Endothelial cell of umbilical vein (primary cell): ENCODE measurements at regions not wholly inside any gene's neighbourhood (a gene's known extent, or its start where the extent isn't known, plus 50 kb on each side); places are given as distances from the start of the nearest gene placed in this dataset.

Experiments used
- BruUV-seq: library from RNA; stranded (reverse); fragments of 400-500 nt; replicated peaks from 2 replicates; lab custom pipeline; 2021; lab: Mats Ljungman, UMichigan
- CTCF ChIA-PET: fragments of 300-600, 350-600 bp; sonication (Branson Sonifier 250); formaldehyde crosslinking; loops from one replicate; lab custom pipeline; 2021; ENCODE audit warnings: antibody characterized with exemption, inconsistent platforms; lab: Charles Lee
- POLR2A ChIA-PET: fragments of 300-600, 350-600 bp; sonication (Branson Sonifier 250); formaldehyde crosslinking; loops from one replicate; lab custom pipeline; 2021; ENCODE audit warnings: antibody characterized with exemption, inconsistent platforms; lab: Charles Lee
- DNase-seq: peaks from one replicate; pipeline ENCODE4 v3.0.0-alpha.2; 2011; ENCODE audit warnings: low read depth, low spot score
- FAIRE-seq: peaks from 2 replicates; lab custom pipeline; 2011; peaks lifted over from hg19 to GRCh38; lab: Jason Lieb, UNC
- H2AFZ ChIP-seq: 2 replicates; pipeline ENCODE4 v1.6.0; 2012; ENCODE audit warnings: low read depth, low read length, control low read depth, inconsistent platforms
- H3K27ac ChIP-seq: 2 replicates; pipeline ENCODE4 v1.5.1; 2011; ENCODE audit warnings: low read depth, mild to moderate bottlenecking, control low read depth, low read length, moderate library complexity; ENCODE audit not compliant: insufficient read depth
- H3K27me3 ChIP-seq, 2 experiments: 2 replicates each; pipeline versions ENCODE4 v1.6.0 to v1.6.1; 2011; ENCODE audit warnings: low read length in 2 of 2, mixed read lengths in 1 of 2; ENCODE audit not compliant: control insufficient read depth in 2 of 2, insufficient read depth in 2 of 2
- H3K36me3 ChIP-seq, 2 experiments: 2 replicates in 1 of 2; 3 replicates in 1 of 2; pipeline ENCODE4 v1.5.1; 2011; ENCODE audit warnings: low read length in 2 of 2, mild to moderate bottlenecking in 1 of 2, moderate library complexity in 1 of 2; ENCODE audit not compliant: control insufficient read depth in 2 of 2, insufficient read depth in 2 of 2; ENCODE audit errors: extremely low read depth in 1 of 2
- H3K4me1 ChIP-seq: 3 replicates; pipeline ENCODE4 v1.5.1; 2011; ENCODE audit warnings: mild to moderate bottlenecking, low read length; ENCODE audit not compliant: control insufficient read depth, insufficient read depth; ENCODE audit errors: extremely low read depth
- H3K4me2 ChIP-seq: 2 replicates; pipeline ENCODE4 v1.6.1; 2011; ENCODE audit warnings: low read length, control low read depth, mixed read lengths; ENCODE audit not compliant: insufficient read depth
- H3K4me3 ChIP-seq, 3 experiments: fragments of 200-600 bp in 1 of 3; sonication (generic), shearing (Covaris generic) in 1 of 3; replicated peaks in 1 of 3; 2 replicates each; pipeline ENCODE4 v1.5.1; 2011 to 2016; ENCODE audit warnings: control low read depth in 3 of 3, low read length in 3 of 3, mild to moderate bottlenecking in 2 of 3, inconsistent platforms in 1 of 3, low read depth in 1 of 3, moderate library complexity in 1 of 3; ENCODE audit not compliant: insufficient read depth in 1 of 3
- H3K79me2 ChIP-seq: 2 replicates; pipeline ENCODE4 v1.6.0; 2012; ENCODE audit warnings: low read length, inconsistent platforms; ENCODE audit not compliant: control insufficient read depth, insufficient read depth
- H3K9ac ChIP-seq: replicated peaks from 2 replicates; pipeline ENCODE3; 2011; ENCODE audit warnings: low read length, control low read depth; ENCODE audit not compliant: insufficient read depth; ENCODE audit errors: extremely low read depth
- H3K9me1 ChIP-seq: replicated peaks from 3 replicates; pipeline ENCODE4 v1.6.0; 2011; ENCODE audit warnings: mild to moderate bottlenecking, low read length; ENCODE audit not compliant: control insufficient read depth, insufficient read depth; ENCODE audit errors: extremely low read depth
- H3K9me3 ChIP-seq: replicated peaks from 2 replicates; pipeline ENCODE4 v1.5.1; 2012; ENCODE audit warnings: low read length, inconsistent platforms; ENCODE audit not compliant: control insufficient read depth, insufficient read depth
- H4K20me1 ChIP-seq: replicated peaks from 2 replicates; pipeline ENCODE3; 2011; ENCODE audit warnings: mild to moderate bottlenecking, low read length; ENCODE audit not compliant: control insufficient read depth, insufficient read depth; ENCODE audit errors: extremely low read depth
- EZH2 ChIP-seq: IDR thresholded peaks from 2 replicates; pipeline ENCODE4 v1.6.1; 2012; ENCODE audit warnings: borderline replicate concordance, low read depth, mild to moderate bottlenecking, moderate library complexity, low read length, inconsistent platforms; ENCODE audit not compliant: severe bottlenecking
- FOS ChIP-seq: IDR thresholded peaks from 2 replicates; pipeline ENCODE4 v1.6.1; 2011; ENCODE audit warnings: mild to moderate bottlenecking, low read length, moderate library complexity, borderline replicate concordance; ENCODE audit not compliant: insufficient read depth
- GATA2 ChIP-seq: IDR thresholded peaks from 2 replicates; pipeline ENCODE4 v1.7.0; 2011; ENCODE audit warnings: low read depth, mild to moderate bottlenecking, moderate library complexity, mixed read lengths, low read length; ENCODE audit not compliant: insufficient read length, insufficient read depth
- JUN ChIP-seq: IDR thresholded peaks from 2 replicates; pipeline ENCODE4 v1.6.1; 2011; ENCODE audit warnings: borderline replicate concordance, low read depth; ENCODE audit not compliant: insufficient read length, insufficient read depth
- MYC ChIP-seq: IDR thresholded peaks from one replicate; pipeline ENCODE4 v1.6.1; 2011; ENCODE audit warnings: mild to moderate bottlenecking, low read depth, low read length
- POLR2A ChIP-seq: IDR thresholded peaks from 2 replicates; pipeline ENCODE4 v1.6.1; 2012; ENCODE audit warnings: low read depth, mild to moderate bottlenecking, control low read depth, low read length
- POLR2AphosphoS5 ChIP-seq: IDR thresholded peaks from 2 replicates; pipeline ENCODE4 v1.6.1; 2012; ENCODE audit warnings: low read depth, mild to moderate bottlenecking, control low read depth, low read length, moderate library complexity; ENCODE audit not compliant: insufficient read depth
- dilution Hi-C: fragments of 300-500 bp; cut with MboI; formaldehyde crosslinking; loops from one replicate; pipeline ENCODE4 v1.15.0; 2019; ENCODE audit warnings: low sequenced_read_pairs; ENCODE audit not compliant: extremely low pct_ligation_motif_present
- intact Hi-C: fragments of 100-400 bp; cut with micrococcal nuclease; formaldehyde crosslinking; loops from one replicate; pipeline ENCODE4 v1.10.0; 2022
- TF ChIP-seq, protein P1 (sequence below): IDR thresholded peaks from 2 replicates; pipeline ENCODE4 v1.6.1; 2011; ENCODE audit not compliant: insufficient read depth, insufficient read length
- TF ChIP-seq, protein P2 (sequence below), 2 donors: IDR thresholded peaks; 1 replicate in 1 of 2; 2 replicates in 1 of 2; pipeline ENCODE4 v1.5.1; 2011; ENCODE audit warnings: low read length in 2 of 2, mild to moderate bottlenecking in 2 of 2, moderate library complexity in 2 of 2, control low read depth in 1 of 2, inconsistent platforms in 1 of 2, low read depth in 1 of 2; ENCODE audit not compliant: insufficient read depth in 1 of 2; ENCODE audit errors: extremely low read depth in 1 of 2

DNA sequence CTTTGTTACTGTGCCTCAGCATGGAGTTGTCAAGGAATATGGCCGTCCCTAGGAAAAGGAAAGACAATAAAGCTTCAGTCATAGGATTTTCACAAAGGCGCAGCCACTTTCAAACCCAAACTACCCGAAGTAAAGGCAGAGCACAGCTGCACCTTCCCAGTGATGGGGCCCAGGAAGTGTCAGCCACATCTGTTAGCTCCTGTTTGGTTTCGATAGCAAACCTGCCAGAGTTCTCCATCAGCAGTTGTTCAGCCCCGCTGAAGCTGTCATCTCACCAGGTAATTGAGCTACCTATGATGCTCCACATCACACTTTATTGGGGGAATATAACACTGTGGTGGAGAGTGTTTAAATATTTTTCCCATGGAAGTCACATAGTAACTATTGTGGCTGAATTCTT lies 80.7 kb downstream of the LRATD1 start:
- H3K9me1 ChIP-seq = no peaks in the 10 kb centered on the region
- FAIRE-seq (no peak), DNase-seq (no peak)
- ChIA-PET POLR2A (no interaction called here), CTCF (no interaction called here)
- H3K4me2 ChIP-seq = no peak overlapping the region
- no peaks in the 10 kb centered on the region for H3K4me1 ChIP-seq
- no peak overlapping the region for H2AFZ ChIP-seq
- no peak overlapping the region for H3K4me3 ChIP-seq
- dilution Hi-C loops = no loop called here
- no peak overlapping the region for H3K9ac ChIP-seq
- no peak overlapping the region for H3K27ac ChIP-seq
- H3K27me3 ChIP-seq = no peaks in the 10 kb centered on the region
- H3K79me2 ChIP-seq = no peaks in the 10 kb centered on the region
- BruUV-seq = no TSS peak
- intact Hi-C loops = no loop called here
- no peak for TF ChIP-seq POLR2AphosphoS5
- no peak for TF ChIP-seq EZH2
- TF ChIP-seq, protein P1, sequence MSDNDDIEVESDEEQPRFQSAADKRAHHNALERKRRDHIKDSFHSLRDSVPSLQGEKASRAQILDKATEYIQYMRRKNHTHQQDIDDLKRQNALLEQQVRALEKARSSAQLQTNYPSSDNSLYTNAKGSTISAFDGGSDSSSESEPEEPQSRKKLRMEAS = no peak
- TF ChIP-seq, protein P2, sequence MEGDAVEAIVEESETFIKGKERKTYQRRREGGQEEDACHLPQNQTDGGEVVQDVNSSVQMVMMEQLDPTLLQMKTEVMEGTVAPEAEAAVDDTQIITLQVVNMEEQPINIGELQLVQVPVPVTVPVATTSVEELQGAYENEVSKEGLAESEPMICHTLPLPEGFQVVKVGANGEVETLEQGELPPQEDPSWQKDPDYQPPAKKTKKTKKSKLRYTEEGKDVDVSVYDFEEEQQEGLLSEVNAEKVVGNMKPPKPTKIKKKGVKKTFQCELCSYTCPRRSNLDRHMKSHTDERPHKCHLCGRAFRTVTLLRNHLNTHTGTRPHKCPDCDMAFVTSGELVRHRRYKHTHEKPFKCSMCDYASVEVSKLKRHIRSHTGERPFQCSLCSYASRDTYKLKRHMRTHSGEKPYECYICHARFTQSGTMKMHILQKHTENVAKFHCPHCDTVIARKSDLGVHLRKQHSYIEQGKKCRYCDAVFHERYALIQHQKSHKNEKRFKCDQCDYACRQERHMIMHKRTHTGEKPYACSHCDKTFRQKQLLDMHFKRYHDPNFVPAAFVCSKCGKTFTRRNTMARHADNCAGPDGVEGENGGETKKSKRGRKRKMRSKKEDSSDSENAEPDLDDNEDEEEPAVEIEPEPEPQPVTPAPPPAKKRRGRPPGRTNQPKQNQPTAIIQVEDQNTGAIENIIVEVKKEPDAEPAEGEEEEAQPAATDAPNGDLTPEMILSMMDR (IDR thresholded peaks at IDR 0.05; ENCODE audit: extremely low read depth in 1 of 2, insufficient read depth in 1 of 2, low read depth in 1 of 2, low read length in 2 of 2) = no peak
- no peak for TF ChIP-seq JUN
- no peak for TF ChIP-seq FOS
- TF ChIP-seq POLR2A = no peak
- TF ChIP-seq GATA2 = no peak
- TF ChIP-seq MYC = no peak
- H4K20me1 ChIP-seq = no peaks in the 10 kb centered on the region
- H3K36me3 ChIP-seq = no peaks in the 10 kb centered on the region
- H3K9me3 ChIP-seq = peaks cover 4% of the 10 kb centered on the region
